HG02852 (cell line): ENCODE measurements at regions not wholly inside any gene's neighbourhood (a gene's known extent, or its start where the extent isn't known, plus 50 kb on each side); places are given as distances from the start of the nearest gene placed in this dataset.

Experiments
- ATAC-seq: cut with Tn5 transposase; IDR thresholded peaks from one replicate; pipeline ENCODE4 v1.9.1; 2021; ENCODE audit warnings: mild to moderate bottlenecking, moderate library complexity; ENCODE audit not compliant: unreplicated experiment

- ATAC-seq, result no peak
Measured at GRCh38 chr15:87294854-87295253, 961.7 kb downstream of the NTRK3 start.

DNA sequence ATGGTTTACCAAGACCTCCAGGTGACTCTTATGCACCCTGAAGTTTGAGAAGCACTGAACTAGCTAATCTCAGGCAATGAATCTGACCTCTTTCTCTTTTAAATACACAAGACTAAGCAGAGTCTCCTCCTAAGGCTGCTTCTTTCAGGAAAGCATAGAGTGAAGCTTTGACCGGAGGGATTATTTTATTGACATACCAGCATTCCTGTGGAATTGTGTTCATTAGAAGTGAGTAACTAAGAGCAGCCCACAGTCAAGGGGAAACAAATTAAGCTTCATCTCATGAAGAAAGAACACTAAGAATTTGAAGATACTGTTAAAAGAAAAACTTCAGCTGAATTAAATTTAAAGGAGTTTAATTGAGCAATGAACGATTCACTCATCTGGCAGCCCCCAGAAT, 963.5 kb downstream of the NTRK3 start:
- no peak for ATAC-seq

DNA sequence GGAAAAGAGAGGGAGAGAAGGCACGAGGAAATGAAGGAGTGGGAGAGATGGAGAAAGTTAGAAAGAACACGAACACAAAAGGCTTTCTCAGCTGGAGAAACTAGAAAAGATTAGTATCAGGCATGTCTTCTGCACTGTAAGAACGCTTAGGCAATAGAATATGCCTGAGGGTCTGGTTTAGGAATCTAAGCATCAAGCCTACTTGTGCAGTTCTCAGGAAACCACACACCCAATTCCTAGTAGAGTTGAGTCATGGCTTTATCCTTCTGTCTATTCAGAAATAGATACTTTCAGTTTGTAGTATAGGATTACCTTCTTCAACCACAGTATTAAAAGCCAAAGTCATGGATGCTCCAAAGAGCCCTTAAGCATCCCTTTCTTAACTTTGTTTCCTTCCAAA, 969.4 kb downstream of the NTRK3 start:
- ATAC-seq, result no peak

- no peak for ATAC-seq
Measured at GRCh38 chr15:87269566-87269965, 987.0 kb downstream of the NTRK3 start.

DNA sequence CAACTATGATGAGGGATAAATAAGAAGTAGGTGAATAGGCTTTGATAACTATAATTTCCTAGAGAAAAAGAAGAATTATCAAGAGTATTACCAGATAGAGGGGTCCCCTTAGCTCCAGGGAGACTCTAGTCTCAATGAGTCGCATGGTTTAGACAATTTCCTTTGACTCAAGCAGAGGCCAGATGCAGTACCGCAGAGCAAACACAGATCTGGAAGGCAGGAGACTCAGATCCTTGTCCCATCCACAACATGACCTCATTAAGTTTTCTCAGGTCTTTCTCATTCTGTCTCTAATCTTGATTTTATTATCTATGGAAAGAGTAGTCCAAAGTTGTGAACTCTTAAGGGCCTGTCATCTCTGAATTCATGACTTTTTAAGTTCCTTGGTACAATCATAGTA, 987.9 kb downstream of the NTRK3 start:
- no peak for ATAC-seq

DNA sequence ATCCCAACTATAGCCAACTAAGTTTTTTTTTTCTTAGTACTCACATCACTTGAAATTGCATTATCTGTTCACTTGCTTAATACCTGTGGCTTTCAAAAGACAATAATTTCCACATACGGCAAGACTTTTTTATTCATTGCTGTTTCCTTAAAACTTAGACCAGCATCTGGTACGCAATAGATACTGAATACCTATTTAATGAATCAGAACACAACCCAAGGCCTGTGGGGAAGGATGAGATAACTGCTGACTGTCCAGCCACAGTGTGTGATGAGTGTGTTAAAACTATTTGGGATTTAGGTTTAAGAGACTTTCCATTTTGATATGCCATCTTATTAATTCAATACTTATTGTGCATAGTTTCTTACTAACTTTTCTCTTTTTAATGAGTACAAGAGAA, 988.7 kb downstream of the NTRK3 start:
- ATAC-seq, result no peak

- no peak for ATAC-seq
Measured at GRCh38 chr15:87263871-87264270, 992.7 kb downstream of the NTRK3 start.

GRCh38 chr15:87263296-87263695, 993.2 kb downstream of the NTRK3 start:
- no peak for ATAC-seq

- ATAC-seq, result no peak
Measured at GRCh38 chr15:87245592-87245991, 1010.9 kb downstream of the NTRK3 start.

DNA sequence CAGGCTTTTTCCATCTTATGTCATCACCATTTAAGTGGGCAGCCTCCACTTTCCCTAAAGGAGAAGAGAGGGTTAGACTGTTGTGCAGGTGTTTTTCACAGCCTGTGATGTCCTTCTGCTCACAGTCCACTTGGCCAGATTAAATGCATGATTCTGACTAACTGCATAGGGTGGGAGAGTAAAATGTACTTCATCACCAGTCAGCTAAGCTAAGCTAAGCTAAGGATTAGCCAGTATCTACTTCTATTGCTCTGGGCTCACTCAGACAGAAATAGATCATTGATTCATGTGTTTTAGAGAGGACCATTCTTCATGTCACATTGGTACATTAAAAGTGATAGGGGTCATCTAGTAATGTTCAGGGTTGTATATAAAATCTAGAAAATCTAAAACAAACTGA, 1013.1 kb downstream of the NTRK3 start:
- no peak for ATAC-seq

- ATAC-seq, result no peak
Measured at GRCh38 chr15:87239582-87240230, 1016.8 kb downstream of the NTRK3 start.

GRCh38 chr15:87238451-87239068, 1018.0 kb downstream of the NTRK3 start:
- no peak for ATAC-seq

- no peak for ATAC-seq
Measured at GRCh38 chr15:87228460-87228859, 1028.1 kb downstream of the NTRK3 start.

DNA sequence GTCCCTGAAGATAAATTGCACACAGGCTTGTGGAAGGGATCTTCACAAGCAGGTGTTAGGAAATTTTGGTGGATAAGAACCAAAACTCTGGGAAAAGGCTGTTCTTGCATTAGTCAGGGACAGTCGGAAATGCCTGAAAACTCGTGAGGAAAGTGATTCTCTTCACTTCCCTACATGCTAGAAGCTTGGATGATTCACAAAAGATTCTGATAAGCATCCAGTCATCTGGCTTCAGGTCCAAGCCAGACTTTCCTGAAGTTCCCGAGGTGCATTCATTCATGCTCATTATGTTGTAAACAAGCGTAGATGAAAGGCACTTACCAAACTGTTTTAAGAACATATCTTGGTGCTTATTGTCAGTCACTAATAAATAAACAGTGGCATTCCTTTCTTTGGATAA, 1028.7 kb downstream of the NTRK3 start:
- no peak for ATAC-seq

DNA sequence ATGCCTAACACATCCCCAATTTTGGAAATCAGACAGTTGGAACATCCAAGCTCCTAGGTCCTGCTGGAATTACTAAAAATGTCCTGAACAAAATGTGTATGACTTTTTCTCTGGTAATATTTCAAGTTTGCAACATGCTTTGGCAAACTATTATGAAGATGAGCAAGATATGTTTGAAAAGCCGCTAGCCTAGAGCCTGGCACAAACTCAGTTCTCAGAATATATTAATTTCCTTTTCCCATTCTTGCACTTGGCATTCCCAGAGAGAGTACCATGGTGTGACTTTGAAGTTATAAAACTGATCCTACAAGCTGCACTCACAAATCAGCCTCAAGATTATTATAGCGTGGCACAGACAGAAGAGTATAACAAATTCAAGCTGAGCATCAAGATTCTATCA, 1031.1 kb downstream of the NTRK3 start:
- no peak for ATAC-seq

GRCh38 chr15:87224404-87224803, 1032.1 kb downstream of the NTRK3 start:
- ATAC-seq, result no peak

DNA sequence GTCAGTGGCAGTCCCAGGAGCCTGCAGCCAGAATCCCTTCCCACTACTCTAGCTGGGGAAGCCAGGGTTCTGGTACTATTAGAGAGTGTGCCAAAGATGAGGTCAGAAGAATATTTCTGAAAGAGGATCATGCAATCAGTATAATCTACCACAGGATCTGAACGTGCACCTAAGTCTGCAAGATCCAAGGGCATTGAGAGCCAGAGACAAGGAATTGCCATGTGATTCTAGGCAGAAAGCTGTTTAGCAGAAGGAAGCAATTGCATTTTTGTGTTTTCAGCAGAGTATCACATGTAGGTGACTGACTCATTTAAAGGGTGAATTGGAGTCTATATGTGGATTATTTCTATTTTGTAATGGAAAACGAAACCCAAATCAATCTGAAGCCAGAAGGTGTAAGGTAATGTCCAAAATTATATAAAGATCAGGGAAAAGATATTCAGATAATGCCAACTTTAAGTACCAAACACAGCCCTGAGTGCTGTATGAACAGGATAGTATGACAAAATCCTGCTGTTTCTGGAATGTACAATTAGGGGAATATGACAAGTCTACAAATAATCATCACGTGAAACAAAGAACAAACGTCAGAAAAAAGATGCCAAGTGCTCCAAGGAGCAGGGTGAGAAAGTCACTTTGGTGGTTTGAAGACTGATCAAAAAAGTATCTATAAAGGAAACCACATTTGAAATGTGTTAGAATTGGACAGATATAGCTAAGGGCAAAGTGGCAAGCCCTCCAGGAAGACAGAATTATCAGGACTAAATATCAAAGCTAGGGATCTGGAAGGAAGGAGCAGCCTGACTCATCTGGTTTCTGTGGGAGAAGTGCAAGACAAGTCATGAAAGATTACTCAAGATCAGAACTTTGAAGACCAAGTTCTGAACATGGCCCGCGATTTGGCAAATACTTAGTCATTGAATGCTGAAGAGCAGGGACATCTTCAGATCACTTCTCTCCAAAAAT, 1036.6 kb downstream of the NTRK3 start:
- ATAC-seq, result no peak

GRCh38 chr15:87215100-87215499, 1041.4 kb downstream of the NTRK3 start:
- ATAC-seq, result no peak

GRCh38 chr15:87213626-87214025, 1042.9 kb downstream of the NTRK3 start:
- ATAC-seq, result no peak

GRCh38 chr15:87212041-87212440, 1044.5 kb downstream of the NTRK3 start:
- ATAC-seq, result no peak

- ATAC-seq, result no peak
Measured at GRCh38 chr15:87211547-87211946, 1045.0 kb downstream of the NTRK3 start.
